Muscle of leg (tissue), 3 donors: ENCODE measurements at regions not wholly inside any gene's neighbourhood (a gene's known extent, or its start where the extent isn't known, plus 50 kb on each side); places are given as distances from the start of the nearest gene placed in this dataset.
A peak's percentile ranks its signal among the peaks of the same experiment; 100 is the strongest.
"Not testable (repeated sequence)": the region's sequence is repeated elsewhere in the genome, so short reads cannot be mapped to it uniquely, and the experiment has no call there.

Experiments used
- DNase-seq: peaks from one replicate; pipeline ENCODE4 v3.0.0; 2013
- H3K27ac ChIP-seq: one replicate; pipeline ENCODE4 v1.5.1; 2013; ENCODE audit warnings: mild to moderate bottlenecking, low read length, control low read depth
- H3K27me3 ChIP-seq: one replicate; pipeline ENCODE4 v1.6.1; 2013; ENCODE audit warnings: low read length; ENCODE audit not compliant: control insufficient read depth, insufficient read depth
- H3K36me3 ChIP-seq: one replicate; pipeline ENCODE4 v1.6.1; 2013; ENCODE audit warnings: low read length; ENCODE audit not compliant: control insufficient read depth, insufficient read depth
- H3K4me1 ChIP-seq: one replicate; pipeline ENCODE4 v1.6.1; 2013; ENCODE audit warnings: low read length; ENCODE audit not compliant: control insufficient read depth, insufficient read depth
- H3K4me3 ChIP-seq: one replicate; pipeline ENCODE4 v1.5.1; 2013; ENCODE audit warnings: low read length, control low read depth
- H3K9me3 ChIP-seq: replicated peaks from 2 replicates; pipeline ENCODE4 v1.6.1; 2013; ENCODE audit warnings: low read depth, low read length; ENCODE audit not compliant: control insufficient read depth
- whole genome bisulfite sequencing: methylation state at CpG from one replicate; pipeline ENCODE4 v1.1.5; 2013; ENCODE audit warnings: missing lambda C conversion rate; ENCODE audit not compliant: insufficient coverage; 5-methylcytosine and 5-hydroxymethylcytosine counted together

DNA sequence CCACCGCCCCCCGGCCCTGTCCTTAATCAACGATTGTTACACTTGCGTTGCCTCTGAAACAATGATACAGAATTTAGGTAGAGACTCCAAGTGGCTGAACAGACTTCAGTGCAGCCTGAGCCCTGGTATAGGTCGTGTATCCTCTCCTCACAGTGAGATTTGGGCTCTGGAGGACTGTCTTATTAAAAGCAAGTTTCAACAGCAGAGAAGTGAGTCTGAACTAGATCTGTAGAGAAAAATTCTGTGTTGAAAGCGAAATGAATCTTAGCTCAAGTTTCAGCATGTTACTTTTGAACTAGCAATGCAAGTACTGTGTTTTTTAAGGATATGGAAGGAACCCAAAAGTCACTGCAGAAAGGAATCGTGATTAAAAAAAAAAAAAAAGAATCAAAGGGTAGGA is 103.1 kb downstream of the HOXA1 start:
- Histone ChIP-seq H3K27me3 (no peaks in the 10 kb centered on the region), H3K4me1 (no peaks in the 10 kb centered on the region), H3K27ac (no peak overlapping the region), H3K9me3 (no peaks in the 10 kb centered on the region), H3K4me3 (no peak overlapping the region), H3K36me3 (no peaks in the 10 kb centered on the region)
- DNase-seq: no peak
- 70% methylated on average over 5 of the region's 7 CpGs for WGBS

DNA sequence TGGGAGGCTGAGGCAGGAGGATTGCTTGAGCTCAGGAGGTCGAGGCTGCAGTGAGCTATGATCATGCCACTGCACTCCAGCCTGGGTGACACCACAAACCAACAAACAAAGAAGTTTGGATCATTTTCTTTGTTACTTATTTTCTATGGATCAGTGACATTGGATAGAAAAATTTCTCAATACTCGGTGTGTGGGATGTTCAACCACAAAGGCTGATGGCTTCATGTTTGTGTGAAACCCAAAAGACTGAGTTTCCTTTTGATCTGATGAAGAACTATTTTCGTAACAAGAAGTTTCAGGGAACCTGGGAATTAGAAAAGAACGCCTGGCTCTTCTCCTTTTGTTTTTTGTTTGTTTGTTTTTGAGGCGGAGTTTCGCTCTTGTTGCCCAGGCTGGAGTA is 104.0 kb downstream of the HOXA1 start:
- H3K36me3 ChIP-seq: no peaks in the 10 kb centered on the region
- no peak overlapping the region for H3K27ac ChIP-seq
- no peak overlapping the region for H3K4me3 ChIP-seq
- no peaks in the 10 kb centered on the region for H3K9me3 ChIP-seq
- 100% methylated on average over 1 of the region's 6 CpGs for WGBS
- no peaks in the 10 kb centered on the region for H3K4me1 ChIP-seq
- DNase-seq: no peak
- H3K27me3 ChIP-seq: no peaks in the 10 kb centered on the region

DNA sequence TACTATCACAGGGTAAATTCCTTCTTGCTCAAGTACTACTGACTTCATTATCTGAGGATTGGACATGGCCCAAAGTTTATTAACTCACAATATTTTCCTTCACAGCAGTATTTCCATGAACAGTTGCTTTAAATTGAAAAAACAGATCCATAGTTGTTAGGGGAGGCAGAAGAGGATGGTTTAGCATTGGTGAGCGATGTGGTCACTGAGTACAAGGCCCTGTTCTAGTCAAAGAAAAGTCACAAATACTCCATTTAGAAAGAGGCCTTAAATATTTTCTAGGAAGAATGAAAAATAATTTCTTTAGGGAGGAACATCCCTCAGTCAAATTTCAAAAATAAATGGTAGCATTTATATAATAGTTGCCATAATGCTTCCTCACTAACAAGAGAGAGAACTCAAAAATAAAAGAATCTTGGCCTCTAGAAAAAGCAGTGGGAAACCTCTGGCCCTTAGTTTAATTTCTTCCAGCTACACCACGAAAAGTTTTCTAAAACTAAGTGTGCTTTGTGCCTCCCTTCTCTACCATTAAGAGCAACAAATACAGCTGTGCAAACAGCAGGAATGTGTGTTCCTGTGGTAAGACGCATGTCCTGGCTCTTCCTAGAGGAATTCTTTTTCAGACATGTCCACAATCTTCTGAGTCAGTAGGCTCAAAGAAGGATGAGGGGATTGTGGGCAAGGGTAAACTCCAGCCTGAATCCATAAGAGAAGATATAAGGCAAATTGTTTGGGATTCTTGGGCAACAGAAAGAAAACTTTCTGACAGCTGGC is 105.7 kb downstream of the HOXA1 start:
- H3K27ac ChIP-seq: peak overlapping the region; percentile 39
- DNase-seq: peak; percentile 70
- no CpG with 5 or more reads among the region's 3 CpGs for WGBS
- H3K4me1 ChIP-seq: no peaks in the 10 kb centered on the region
- H3K4me3 ChIP-seq: no peak overlapping the region
- no peaks in the 10 kb centered on the region for H3K36me3 ChIP-seq
- no peaks in the 10 kb centered on the region for H3K9me3 ChIP-seq
- H3K27me3 ChIP-seq: no peaks in the 10 kb centered on the region

DNA sequence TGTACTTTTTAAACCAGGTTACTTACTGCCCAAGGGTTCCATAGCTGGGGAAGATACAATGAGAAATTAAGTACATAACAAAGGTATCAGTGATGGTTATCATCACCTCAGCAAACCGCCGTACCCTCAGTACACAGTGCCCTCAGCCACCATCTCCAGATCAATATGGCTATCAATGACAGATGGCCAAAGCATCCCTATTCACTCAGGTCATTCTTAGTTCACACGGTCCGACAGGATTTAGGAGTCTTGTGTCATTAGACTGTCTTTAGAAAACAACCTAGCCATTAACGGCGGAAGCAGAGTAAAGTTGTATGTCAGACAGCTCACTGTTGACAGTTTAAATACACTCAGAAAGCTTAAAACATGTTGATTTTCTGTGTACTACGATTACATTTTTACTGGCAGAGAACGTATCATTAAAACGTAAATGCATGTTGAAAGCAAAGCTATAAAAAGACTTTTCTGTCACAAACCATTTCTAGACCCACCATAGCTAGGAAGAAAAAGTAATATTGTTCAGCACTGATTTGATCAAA is 106.9 kb downstream of the HOXA1 start:
- 81% methylated on average over 2 of the region's 9 CpGs for WGBS
- no peaks in the 10 kb centered on the region for H3K27me3 ChIP-seq
- no peak for DNase-seq
- no peaks in the 10 kb centered on the region for H3K4me1 ChIP-seq
- no peaks in the 10 kb centered on the region for H3K9me3 ChIP-seq
- no peaks in the 10 kb centered on the region for H3K36me3 ChIP-seq
- no peak overlapping the region for H3K27ac ChIP-seq
- no peak overlapping the region for H3K4me3 ChIP-seq

DNA sequence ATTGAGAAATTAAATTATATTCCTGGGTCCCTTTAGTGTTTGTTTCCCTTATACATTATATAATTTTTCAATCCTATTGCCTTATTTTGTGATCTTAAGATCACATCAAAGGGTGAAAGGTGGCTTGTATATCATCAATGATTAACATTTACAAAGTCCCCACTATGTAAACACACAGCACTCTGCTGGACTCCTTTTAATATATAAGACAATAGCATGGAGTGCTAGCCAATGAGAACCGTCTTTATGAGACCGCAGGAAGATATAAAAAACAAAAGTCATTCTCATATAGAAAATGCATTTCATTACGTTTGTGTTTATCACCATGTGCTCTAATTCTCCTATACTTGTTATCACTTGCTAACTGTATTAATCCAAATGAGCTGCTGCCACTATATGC is 108.5 kb downstream of the HOXA1 start:
- H3K36me3 ChIP-seq: no peaks in the 10 kb centered on the region
- no peak overlapping the region for H3K4me3 ChIP-seq
- no peaks in the 10 kb centered on the region for H3K9me3 ChIP-seq
- H3K4me1 ChIP-seq: no peaks in the 10 kb centered on the region
- H3K27me3 ChIP-seq: no peaks in the 10 kb centered on the region
- WGBS: 89% methylated on average over 1 of the region's 3 CpGs
- DNase-seq: no peak
- no peak overlapping the region for H3K27ac ChIP-seq

DNA sequence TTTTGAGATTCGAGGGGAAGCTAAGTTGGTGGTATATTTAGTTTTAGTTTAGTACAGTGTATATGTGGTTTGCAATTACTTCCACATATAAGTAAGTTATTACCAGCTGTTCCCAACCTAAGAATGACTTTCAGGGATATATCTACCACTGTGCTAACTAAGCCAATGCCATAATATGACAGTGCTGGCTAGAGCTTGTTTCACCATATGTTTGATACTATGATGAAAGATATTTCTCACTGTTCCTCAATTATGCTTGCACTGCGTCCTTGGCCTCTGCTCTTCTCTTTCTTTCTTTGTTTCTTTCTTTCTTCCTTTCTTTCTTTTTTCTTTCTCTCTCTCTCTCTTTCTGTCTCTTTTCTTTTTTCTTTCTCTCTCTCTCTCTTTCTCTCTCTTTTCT is 113.8 kb upstream of the SKAP2 start:
- no peaks in the 10 kb centered on the region for H3K4me1 ChIP-seq
- H3K9me3 ChIP-seq: peaks cover 3% of the 10 kb centered on the region
- no peak overlapping the region for H3K27ac ChIP-seq
- no peak for DNase-seq
- H3K27me3 ChIP-seq: no peaks in the 10 kb centered on the region
- no peaks in the 10 kb centered on the region for H3K36me3 ChIP-seq
- 90% methylated on average over 1 of the region's 2 CpGs for WGBS
- no peak overlapping the region for H3K4me3 ChIP-seq

DNA sequence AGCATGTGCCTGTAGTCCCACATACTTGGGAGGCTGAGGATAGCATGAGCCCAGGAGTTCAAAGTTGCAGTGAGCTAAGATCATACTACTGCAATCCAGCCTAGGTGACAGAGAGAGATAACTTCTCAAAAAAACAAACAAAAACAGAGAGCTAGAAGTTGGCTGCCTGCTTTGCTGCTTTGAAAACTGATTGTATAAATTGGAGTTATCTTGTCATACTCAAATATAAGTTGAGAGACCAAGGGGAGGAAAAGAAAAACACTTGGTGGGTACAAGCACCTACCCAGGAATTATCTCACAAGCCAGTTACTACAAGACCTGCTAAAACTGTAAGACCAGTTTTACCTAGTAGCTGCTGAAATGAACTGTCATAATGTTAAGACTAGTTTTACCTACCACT is 112.5 kb upstream of the SKAP2 start:
- Histone ChIP-seq H3K4me3 (no peak overlapping the region), H3K9me3 (peaks cover 11% of the 10 kb centered on the region), H3K36me3 (no peaks in the 10 kb centered on the region), H3K27me3 (no peaks in the 10 kb centered on the region), H3K4me1 (no peaks in the 10 kb centered on the region), H3K27ac (no peak overlapping the region)
- no peak for DNase-seq

DNA sequence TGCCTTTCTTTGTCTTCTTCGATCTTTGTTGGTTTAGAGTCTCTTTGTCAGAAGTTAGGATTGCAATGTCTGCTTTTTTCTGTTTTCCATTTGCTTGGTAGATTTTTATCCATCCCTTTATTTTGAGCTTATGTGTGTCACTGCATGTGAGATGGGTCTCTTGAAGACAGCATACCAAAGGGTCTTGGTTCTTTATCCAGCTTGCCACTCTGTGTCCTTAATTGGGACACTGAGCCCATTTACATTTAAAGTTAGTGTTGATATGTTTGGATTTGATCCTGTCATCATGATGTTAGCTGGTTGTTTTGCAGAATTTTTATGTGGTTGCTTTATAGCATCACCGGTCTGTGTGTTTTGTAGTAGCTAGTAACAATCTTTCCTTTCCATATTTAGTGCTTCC is 107.5 kb upstream of the SKAP2 start:
- H3K9me3 ChIP-seq: peaks cover 11% of the 10 kb centered on the region
- not testable (repeated sequence) for DNase-seq, H3K27ac ChIP-seq, H3K27me3 ChIP-seq, H3K4me1 ChIP-seq, H3K4me3 ChIP-seq, H3K36me3 ChIP-seq
- no CpG with 5 or more reads among the region's 2 CpGs for WGBS

DNA sequence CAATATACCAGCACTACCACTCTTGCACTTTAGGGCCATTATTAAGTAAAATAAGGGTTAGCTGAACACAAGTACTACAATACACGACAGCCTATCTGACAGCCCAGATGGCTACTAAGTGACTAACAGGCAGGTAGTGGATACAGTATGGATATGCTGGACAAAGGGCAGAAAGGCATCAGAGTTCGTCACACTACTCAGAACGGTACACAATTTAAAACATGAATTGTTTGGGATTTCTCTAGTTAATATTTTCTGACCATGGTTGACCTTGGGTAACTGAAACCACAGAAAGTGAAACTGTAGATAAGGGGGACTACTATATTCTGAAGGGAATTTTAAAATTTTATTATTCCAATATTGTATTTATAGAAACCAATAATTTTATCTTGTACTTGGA is 101.3 kb upstream of the SKAP2 start:
- H3K36me3 ChIP-seq: no peaks in the 10 kb centered on the region
- WGBS: 80% methylated on average over 1 of the region's 3 CpGs
- no peaks in the 10 kb centered on the region for H3K4me1 ChIP-seq

DNA sequence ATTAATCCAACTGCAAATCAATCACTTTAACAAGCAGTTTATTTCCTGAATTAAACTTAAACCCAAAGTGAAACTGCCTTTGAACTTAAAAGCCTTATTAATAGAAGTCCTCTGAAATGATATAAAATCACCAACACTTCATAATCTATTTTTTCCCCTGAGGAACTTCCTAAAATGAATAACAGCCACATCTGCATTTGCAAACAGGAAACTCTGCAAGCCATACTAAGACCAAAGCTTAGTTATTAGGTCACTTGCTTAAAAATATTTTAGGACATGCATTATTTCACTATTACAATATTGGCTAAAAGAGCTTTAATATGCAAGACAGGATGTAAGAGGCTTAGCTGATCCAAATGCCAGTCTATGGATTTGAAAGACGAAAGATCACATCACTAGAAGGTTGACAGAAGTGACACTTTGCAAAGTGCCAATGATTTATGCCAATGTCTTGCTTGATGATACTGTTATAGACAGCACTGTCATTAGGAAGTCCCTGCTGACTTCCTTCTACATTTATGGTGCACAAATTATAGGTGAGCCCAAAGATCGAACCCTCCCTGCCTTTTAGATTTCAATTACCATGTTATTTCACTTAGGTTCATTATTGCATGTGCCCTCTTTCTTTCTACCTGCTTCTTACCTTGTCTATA is 99.9 kb upstream of the SKAP2 start:
- H3K9me3 ChIP-seq: no peaks in the 10 kb centered on the region
- 25% methylated on average over 1 of the region's 2 CpGs for WGBS
- no peaks in the 10 kb centered on the region for H3K4me1 ChIP-seq
- H3K36me3 ChIP-seq: no peaks in the 10 kb centered on the region
- DNase-seq: peak; percentile 60
- H3K27me3 ChIP-seq: no peaks in the 10 kb centered on the region
- H3K4me3 ChIP-seq: no peak overlapping the region
- H3K27ac ChIP-seq: no peak overlapping the region

More for the DNA sequence above, 101.3 kb upstream of the SKAP2 start:
- Histone ChIP-seq H3K27ac (no peak overlapping the region), H3K4me3 (no peak overlapping the region), H3K9me3 (no peaks in the 10 kb centered on the region), H3K27me3 (no peaks in the 10 kb centered on the region)
- DNase-seq: no peak
